CD14-positive monocyte (primary cell): ENCODE measurements at regions not wholly inside any gene's neighbourhood (a gene's known extent, or its start where the extent isn't known, plus 50 kb on each side); places are given as distances from the start of the nearest gene placed in this dataset.

Experiments used
- DNase-seq, 3 donors: peaks; one replicate each; pipeline ENCODE4 v3.0.0-alpha.2; 2011 to 2022
- H2AFZ ChIP-seq: 2 replicates; pipeline ENCODE4 v1.6.0; 2012; ENCODE audit warnings: mild to moderate bottlenecking, low read depth, low read length, inconsistent platforms; ENCODE audit not compliant: insufficient read depth, poor library complexity, severe bottlenecking
- H3K27ac ChIP-seq, 2 donors: 1 replicate in 1 of 2; 2 replicates in 1 of 2; pipeline ENCODE4 v1.5.1; 2012 to 2013; ENCODE audit warnings: low read length in 2 of 2, control low read depth in 1 of 2, inconsistent platforms in 1 of 2, low read depth in 1 of 2, mild to moderate bottlenecking in 1 of 2
- H3K27me3 ChIP-seq, 2 donors: one replicate each; pipeline versions ENCODE4 v1.6.0 to v1.6.1; 2011 to 2013; ENCODE audit warnings: low read length in 2 of 2; ENCODE audit not compliant: control insufficient read depth in 2 of 2, insufficient read depth in 2 of 2
- H3K36me3 ChIP-seq, 2 donors: replicated peaks in 1 of 2; 1 replicate in 1 of 2; 2 replicates in 1 of 2; pipeline versions ENCODE4 v1.5.1 to v1.6.1; 2012 to 2013; ENCODE audit warnings: low read length in 2 of 2, control low read depth in 1 of 2, inconsistent platforms in 1 of 2, mild to moderate bottlenecking in 1 of 2; ENCODE audit not compliant: insufficient read depth in 2 of 2, control insufficient read depth in 1 of 2
- H3K4me1 ChIP-seq, 2 donors: 1 replicate in 1 of 2; 2 replicates in 1 of 2; pipeline versions ENCODE4 v1.5.1 to v1.6.1; 2012 to 2013; ENCODE audit warnings: low read length in 2 of 2, control low read depth in 1 of 2, inconsistent platforms in 1 of 2, mild to moderate bottlenecking in 1 of 2, moderate library complexity in 1 of 2; ENCODE audit not compliant: insufficient read depth in 2 of 2, control insufficient read depth in 1 of 2
- H3K4me2 ChIP-seq: replicated peaks from 2 replicates; pipeline ENCODE3; 2012; ENCODE audit warnings: low read length, moderate library complexity, mild to moderate bottlenecking; ENCODE audit not compliant: poor library complexity, severe bottlenecking; ENCODE audit errors: extremely low read depth
- H3K4me3 ChIP-seq, 3 experiments: fragments of 200-600 bp in 1 of 3; sonication (generic) in 1 of 3; replicated peaks in 1 of 3; 1 replicate in 2 of 3; 2 replicates in 1 of 3; pipeline ENCODE4 v1.5.1; 2011 to 2013; ENCODE audit warnings: low read length in 3 of 3, mild to moderate bottlenecking in 3 of 3, control low read depth in 2 of 3, low read depth in 2 of 3, inconsistent platforms in 1 of 3, moderate library complexity in 1 of 3
- H3K79me2 ChIP-seq: 2 replicates; pipeline ENCODE4 v1.6.0; 2012; ENCODE audit warnings: mild to moderate bottlenecking, control low read depth, inconsistent platforms, low read length, moderate library complexity; ENCODE audit not compliant: insufficient read depth
- H3K9ac ChIP-seq: 2 replicates; pipeline ENCODE4 v1.6.0; 2017; ENCODE audit warnings: low read length, mild to moderate bottlenecking; ENCODE audit not compliant: insufficient read depth, poor library complexity, severe bottlenecking
- H3K9me3 ChIP-seq, 2 donors: replicated peaks in 1 of 2; 1 replicate in 1 of 2; 2 replicates in 1 of 2; pipeline versions ENCODE4 v1.5.1 to v1.6.1; 2012 to 2013; ENCODE audit warnings: low read length in 2 of 2, control low read depth in 1 of 2; ENCODE audit not compliant: control insufficient read depth in 1 of 2, insufficient read depth in 1 of 2
- H4K20me1 ChIP-seq: 2 replicates; pipeline ENCODE4 v1.6.0; 2012; ENCODE audit warnings: mild to moderate bottlenecking, low read length, control low read depth, moderate library complexity; ENCODE audit not compliant: insufficient read depth
- H3K27ac Mint-ChIP-seq, 7 donors: one replicate each; pipeline ENCODE4 v1.8.0; 2020; ENCODE audit warnings: mild to moderate bottlenecking in 7 of 7, mixed read lengths in 7 of 7, moderate library complexity in 6 of 7, inconsistent platforms in 2 of 7
- H3K27me3 Mint-ChIP-seq, 3 donors: one replicate each; pipeline ENCODE4 v1.8.0; 2021 to 2022; ENCODE audit warnings: low read depth in 3 of 3, mild to moderate bottlenecking in 3 of 3, mixed read lengths in 3 of 3, moderate library complexity in 3 of 3, inconsistent platforms in 1 of 3
- H3K36me3 Mint-ChIP-seq, 2 donors: one replicate each; pipeline ENCODE4 v1.8.0; 2020; ENCODE audit warnings: mixed read lengths in 2 of 2, inconsistent platforms in 1 of 2, mild to moderate bottlenecking in 1 of 2
- H3K4me1 Mint-ChIP-seq: one replicate; pipeline ENCODE4 v1.8.0; 2020; ENCODE audit warnings: mild to moderate bottlenecking, mixed read lengths
- H3K4me3 Mint-ChIP-seq, 2 donors: one replicate each; pipeline ENCODE4 v1.8.0; 2020; ENCODE audit warnings: mild to moderate bottlenecking in 2 of 2, mixed read lengths in 2 of 2, moderate library complexity in 1 of 2
- H3K9me3 Mint-ChIP-seq, 7 donors: one replicate each; pipeline ENCODE4 v1.8.0; 2020 to 2022; ENCODE audit warnings: mixed read lengths in 7 of 7, mild to moderate bottlenecking in 6 of 7, moderate library complexity in 6 of 7, inconsistent platforms in 2 of 7
- CTCF ChIP-seq: fragments of 200-600 bp; IDR thresholded peaks from one replicate; pipeline ENCODE4 v1.8.0; 2022; ENCODE audit warnings: antibody characterized with exemption, mild to moderate bottlenecking
- WGBS: methylation state at CpG from one replicate; pipeline ENCODE4 v1.1.5; 2013; ENCODE audit warnings: missing lambda C conversion rate; ENCODE audit not compliant: insufficient coverage; 5-methylcytosine and 5-hydroxymethylcytosine counted together
- intact Hi-C, 2 donors: fragments of 100-400 bp; cut with micrococcal nuclease; formaldehyde crosslinking; loops; one replicate each; pipeline versions ENCODE4 v1.15.0 to v1.15.1; 2023

GRCh38 chr11:70677232-70677916, 279.0 kb downstream of the CTTN start:
- Histone ChIP-seq H3K9me3 (no peaks in the 10 kb centered on the region), H3K27ac (no peak overlapping the region), H3K27me3 (no peaks in the 10 kb centered on the region), H3K4me2 (no peak overlapping the region), H3K79me2 (no peaks in the 10 kb centered on the region), H3K36me3 (no peaks in the 10 kb centered on the region), H4K20me1 (no peaks in the 10 kb centered on the region), H2AFZ (no peak overlapping the region), H3K9ac (no peak overlapping the region), H3K4me1 (no peaks in the 10 kb centered on the region), H3K4me3 (no peak overlapping the region)
- Mint-ChIP-seq H3K9me3 (peaks cover 0 to 2% (median 0%) of the 10 kb centered on the region in 7 donors), H3K4me1 (no peaks in the 10 kb centered on the region), H3K4me3 (no peak overlapping the region), H3K27me3 (peaks cover 3 to 15% (median 4%) of the 10 kb centered on the region in 3 donors), H3K36me3 (no peaks in the 10 kb centered on the region), H3K27ac (no peak overlapping the region)
- no peak for DNase-seq
- intact Hi-C loops = no loop called here
- 89% methylated on average over 12 of the region's 19 CpGs for WGBS
- TF ChIP-seq CTCF = no peak

GRCh38 chr11:70678931-70679900, 280.9 kb downstream of the CTTN start:
- no peak overlapping the region for H3K27ac ChIP-seq
- H3K27me3 Mint-ChIP-seq = peaks cover 3 to 16% (median 4%) of the 10 kb centered on the region in 3 donors
- peaks cover 0 to 2% (median 0%) of the 10 kb centered on the region in 7 donors for H3K9me3 Mint-ChIP-seq
- H3K4me3 Mint-ChIP-seq = no peak overlapping the region
- H3K4me3 ChIP-seq = no peak overlapping the region
- H3K36me3 Mint-ChIP-seq = no peaks in the 10 kb centered on the region
- WGBS = 91% methylated on average over 23 of the region's 29 CpGs
- no peaks in the 10 kb centered on the region for H4K20me1 ChIP-seq
- H3K9ac ChIP-seq = no peak overlapping the region
- peak overlapping the region in 1 of 7 donors; percentile 27 for H3K27ac Mint-ChIP-seq
- no peak for TF ChIP-seq CTCF
- H3K9me3 ChIP-seq = no peaks in the 10 kb centered on the region
- H3K79me2 ChIP-seq = no peaks in the 10 kb centered on the region
- no peak for DNase-seq
- H3K36me3 ChIP-seq = no peaks in the 10 kb centered on the region
- no peak overlapping the region for H3K4me2 ChIP-seq
- no peaks in the 10 kb centered on the region for H3K4me1 Mint-ChIP-seq
- no peaks in the 10 kb centered on the region for H3K4me1 ChIP-seq
- no peak overlapping the region for H2AFZ ChIP-seq
- H3K27me3 ChIP-seq = no peaks in the 10 kb centered on the region
- intact Hi-C loops = no loop called here
